Posterior cingulate gyrus (tissue), 11 donors: ENCODE measurements at regions not wholly inside any gene's neighbourhood (a gene's known extent, or its start where the extent isn't known, plus 50 kb on each side); places are given as distances from the start of the nearest gene placed in this dataset.
"Not testable (repeated sequence)": the region's sequence is repeated elsewhere in the genome, so short reads cannot be mapped to it uniquely, and the experiment has no call there.

Source experiments
- DNase-seq, 10 donors: peaks; one replicate each; pipeline versions ENCODE4 v3.0.0 to v3.0.0-alpha.2; 2020 to 2021; ENCODE audit warnings: mixed read lengths in 3 of 10
- intact Hi-C: fragments of 100-400 bp; cut with DNase I; formaldehyde crosslinking; loops from one replicate; pipeline ENCODE4 v1.15.1; 2023

DNA sequence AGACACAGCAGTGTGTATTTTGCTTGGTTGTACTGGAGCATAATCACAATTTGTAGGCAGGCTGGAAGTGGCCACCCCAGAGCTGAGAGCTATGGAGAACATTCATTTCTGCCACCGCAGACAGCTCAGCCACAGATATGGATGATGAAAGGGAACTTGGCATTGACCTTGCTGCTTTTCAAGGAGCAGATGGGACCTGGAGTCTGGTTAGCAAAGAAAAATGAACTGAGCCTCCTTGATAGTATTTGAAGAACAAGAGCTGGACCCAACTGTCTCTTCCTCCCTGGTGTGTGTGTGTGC is 395.2 kb upstream of the ZNF462 start:
- no peak for DNase-seq
- intact Hi-C loops = no loop called here

DNA sequence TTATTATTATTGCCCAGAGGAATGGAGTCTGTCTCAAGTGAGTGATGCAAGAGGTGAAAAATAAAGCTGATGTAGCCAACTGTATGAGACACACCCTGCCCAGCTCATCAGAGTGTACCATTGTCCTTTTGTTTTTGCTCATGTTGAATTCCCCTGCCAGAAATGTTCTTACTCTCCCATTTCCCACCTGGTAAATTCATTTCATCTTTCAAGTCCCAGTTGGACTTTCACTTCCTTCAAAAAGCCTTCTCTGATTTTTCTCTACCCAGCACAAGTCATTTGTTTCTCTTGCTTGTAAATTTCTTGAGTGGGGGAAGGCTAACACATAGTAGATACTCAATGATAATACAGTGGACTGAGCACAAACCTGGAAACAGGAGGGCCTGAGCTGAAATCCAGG is 394.5 kb upstream of the ZNF462 start:
- DNase-seq = no peak
- intact Hi-C loops = no loop called here

GRCh38 chr9:106478312-106478711 is 384.7 kb upstream of the ZNF462 start:
- no peak for DNase-seq
- intact Hi-C loops = no loop called here

DNA sequence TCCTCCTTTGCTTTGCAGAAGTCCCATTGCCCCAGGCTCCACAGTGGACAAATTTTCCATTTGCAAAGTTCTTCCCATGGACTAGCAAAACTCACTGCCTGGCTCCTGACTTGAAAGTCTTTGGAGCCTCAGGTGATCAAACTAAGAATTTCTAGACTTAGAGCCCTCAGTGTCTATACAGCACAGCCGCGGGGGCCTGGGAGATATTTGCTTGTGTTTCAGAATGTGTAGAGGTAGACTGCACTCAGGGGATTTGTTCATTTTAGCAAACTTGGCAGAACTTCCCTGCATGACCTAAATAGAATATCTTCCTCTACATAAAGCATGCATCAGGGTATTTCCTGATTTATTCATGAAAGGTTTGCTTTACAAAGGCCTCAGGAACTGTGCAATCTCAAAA is 384.2 kb upstream of the ZNF462 start:
- DNase-seq = no peak
- intact Hi-C loops = no loop called here

GRCh38 chr9:106479679-106480078 is 383.3 kb upstream of the ZNF462 start:
- no peak for DNase-seq
- intact Hi-C loops = no loop called here

- DNase-seq = no peak
- intact Hi-C loops = no loop called here
Observed at GRCh38 chr9:106481013-106481609, 381.9 kb upstream of the ZNF462 start.

- intact Hi-C loops = no loop called here
Observed at GRCh38 chr9:106482733-106483132, 380.2 kb upstream of the ZNF462 start.

DNA sequence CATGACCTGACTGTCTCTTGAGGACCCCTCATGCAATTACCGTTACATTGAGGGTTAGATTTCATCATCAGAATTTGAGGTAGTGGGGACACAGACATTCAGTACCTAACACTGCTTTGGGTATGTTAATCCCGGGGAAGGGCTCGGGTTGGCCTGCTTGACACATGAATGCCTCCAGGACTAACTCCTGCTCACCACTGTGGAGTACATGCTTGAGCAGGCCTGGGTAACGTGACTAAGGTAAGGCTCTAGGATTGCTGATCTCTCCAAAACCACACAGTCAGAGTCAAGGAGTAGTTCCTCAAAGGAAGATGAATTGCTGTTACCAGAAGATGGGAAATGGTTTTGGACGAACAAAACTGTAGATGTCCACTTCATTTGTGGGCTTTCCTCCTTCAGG is 376.3 kb upstream of the ZNF462 start:
- DNase-seq = no peak
- intact Hi-C loops = no loop called here

More at GRCh38 chr9:106482733-106483132, 380.2 kb upstream of the ZNF462 start:
- DNase-seq = no peak

DNA sequence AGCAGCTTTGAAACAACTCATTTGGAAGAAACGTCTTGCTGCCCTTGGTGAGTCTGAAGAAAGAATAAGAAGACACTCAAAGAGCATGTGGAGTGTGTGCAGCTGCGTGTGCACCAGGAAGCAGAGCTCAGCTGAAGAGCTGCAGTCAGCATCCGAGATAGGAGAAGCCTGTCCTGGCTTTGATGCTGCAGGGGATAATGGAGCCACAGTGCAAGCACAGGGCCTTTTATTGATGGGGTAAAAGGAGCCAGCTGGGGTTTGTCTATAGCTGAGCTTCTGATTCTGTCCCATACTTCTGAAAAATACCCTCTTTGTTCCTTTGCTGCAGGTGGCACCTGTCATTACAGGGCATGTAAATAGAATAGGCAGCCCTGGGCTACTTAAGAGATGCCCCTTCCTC is 375.7 kb upstream of the ZNF462 start:
- intact Hi-C loops = no loop called here
- DNase-seq = peak in 5 of 10 donors; percentile 8 to 88 (median 15)

DNA sequence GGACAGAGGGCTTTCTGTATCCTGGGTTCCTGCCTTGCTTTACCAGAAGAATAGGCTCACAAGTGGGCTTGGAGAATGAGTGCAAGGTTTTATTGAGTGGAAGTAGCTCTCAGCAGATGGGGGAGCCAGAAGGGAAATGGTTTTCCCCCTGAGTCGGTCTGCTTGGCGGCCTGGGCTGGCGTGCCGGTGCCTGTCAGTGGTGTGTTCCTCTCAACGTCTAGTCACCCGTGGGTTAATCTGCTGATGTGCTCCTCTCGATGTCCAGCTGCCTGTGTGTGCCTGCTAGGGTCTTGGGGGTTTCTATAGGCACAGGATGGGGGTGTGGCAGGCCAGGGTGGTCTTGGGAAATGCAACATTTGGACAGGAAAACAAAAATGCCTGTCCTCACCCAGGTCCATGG is 370.8 kb upstream of the ZNF462 start:
- intact Hi-C loops, DNase-seq: not testable (repeated sequence)

- no peak for DNase-seq
- intact Hi-C loops = no loop called here
Observed at GRCh38 chr9:106500171-106500570, 362.8 kb upstream of the ZNF462 start.

- intact Hi-C loops = not testable (repeated sequence)
- DNase-seq = peak in 1 of 10 donors; percentile 54
Observed at GRCh38 chr9:106501210-106501609, 361.8 kb upstream of the ZNF462 start.

GRCh38 chr9:106502930-106503329 is 360.0 kb upstream of the ZNF462 start:
- DNase-seq = no peak
- intact Hi-C loops = no loop called here

GRCh38 chr9:106503759-106504158 is 359.2 kb upstream of the ZNF462 start:
- DNase-seq = no peak
- intact Hi-C loops = no loop called here

- intact Hi-C loops = no loop called here
- DNase-seq = no peak
Observed at GRCh38 chr9:106526716-106527204, 336.2 kb upstream of the ZNF462 start.

DNA sequence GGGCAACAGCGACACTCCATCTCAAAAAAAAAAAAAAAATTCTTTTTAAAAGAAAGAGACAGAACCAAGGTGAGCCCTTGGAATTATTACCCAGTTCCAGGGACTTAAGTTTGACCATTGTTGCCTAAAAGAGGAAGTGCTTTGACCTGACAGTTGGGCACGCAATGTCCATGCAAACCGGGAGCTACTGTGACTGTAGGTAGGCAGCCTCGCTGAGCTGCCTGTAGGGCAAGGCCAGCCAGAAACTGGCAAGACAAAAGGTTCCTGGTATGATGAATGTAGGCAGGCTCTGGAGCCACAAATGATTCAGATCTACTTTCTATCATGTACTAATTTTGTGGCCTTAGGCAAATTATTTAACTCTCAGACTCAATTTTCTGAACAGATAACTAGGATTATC is 334.8 kb upstream of the ZNF462 start:
- intact Hi-C loops = no loop called here
- DNase-seq = no peak

- intact Hi-C loops = no loop called here
- no peak for DNase-seq
Observed at GRCh38 chr9:106529616-106530015, 333.4 kb upstream of the ZNF462 start.

DNA sequence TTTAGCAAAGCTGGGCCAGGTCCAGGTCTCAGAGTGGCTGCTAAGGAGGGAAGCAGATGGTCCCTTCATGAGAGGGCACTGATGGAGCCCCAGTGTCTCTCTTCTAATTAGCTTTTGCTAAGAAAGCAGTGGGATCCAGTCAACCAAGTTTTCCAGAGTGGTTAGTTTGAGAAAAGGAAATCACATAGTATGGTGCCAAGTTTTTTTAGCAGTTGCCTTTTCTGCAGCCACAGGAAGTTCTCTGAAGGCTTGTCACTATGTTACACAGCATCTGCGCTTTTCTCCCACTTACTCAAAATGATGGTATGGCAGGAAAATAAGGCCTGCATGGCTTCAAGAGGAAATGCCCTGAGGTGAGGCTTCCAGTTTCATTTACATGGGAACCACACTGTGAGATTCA is 331.5 kb upstream of the ZNF462 start:
- intact Hi-C loops = no loop called here
- no peak for DNase-seq

GRCh38 chr9:106532306-106533015 is 330.5 kb upstream of the ZNF462 start:
- DNase-seq = peak in 1 of 10 donors; percentile 61
- intact Hi-C loops = no loop called here

- DNase-seq = no peak
- intact Hi-C loops = no loop called here
Observed at GRCh38 chr9:106534800-106535199, 328.2 kb upstream of the ZNF462 start.

DNA sequence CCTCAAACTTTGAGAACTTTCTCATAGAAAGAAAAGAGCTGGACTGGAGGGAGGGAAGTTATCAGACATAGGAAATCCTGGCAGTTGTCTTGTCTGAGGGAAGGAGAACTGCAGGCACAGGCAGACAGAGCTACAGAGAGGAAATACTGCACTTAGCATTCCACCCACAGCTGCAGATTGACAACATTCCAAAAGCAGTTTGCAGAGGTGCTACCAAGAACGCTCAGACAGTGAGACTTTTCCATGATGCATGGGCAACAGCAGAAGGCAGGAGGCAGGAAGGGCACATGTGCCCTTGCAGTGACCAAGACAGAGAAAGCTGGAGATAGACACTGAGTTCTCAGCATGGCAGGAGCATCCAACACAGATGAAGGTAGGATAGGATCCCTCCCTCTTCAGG is 327.5 kb upstream of the ZNF462 start:
- no peak for DNase-seq
- intact Hi-C loops = no loop called here

DNA sequence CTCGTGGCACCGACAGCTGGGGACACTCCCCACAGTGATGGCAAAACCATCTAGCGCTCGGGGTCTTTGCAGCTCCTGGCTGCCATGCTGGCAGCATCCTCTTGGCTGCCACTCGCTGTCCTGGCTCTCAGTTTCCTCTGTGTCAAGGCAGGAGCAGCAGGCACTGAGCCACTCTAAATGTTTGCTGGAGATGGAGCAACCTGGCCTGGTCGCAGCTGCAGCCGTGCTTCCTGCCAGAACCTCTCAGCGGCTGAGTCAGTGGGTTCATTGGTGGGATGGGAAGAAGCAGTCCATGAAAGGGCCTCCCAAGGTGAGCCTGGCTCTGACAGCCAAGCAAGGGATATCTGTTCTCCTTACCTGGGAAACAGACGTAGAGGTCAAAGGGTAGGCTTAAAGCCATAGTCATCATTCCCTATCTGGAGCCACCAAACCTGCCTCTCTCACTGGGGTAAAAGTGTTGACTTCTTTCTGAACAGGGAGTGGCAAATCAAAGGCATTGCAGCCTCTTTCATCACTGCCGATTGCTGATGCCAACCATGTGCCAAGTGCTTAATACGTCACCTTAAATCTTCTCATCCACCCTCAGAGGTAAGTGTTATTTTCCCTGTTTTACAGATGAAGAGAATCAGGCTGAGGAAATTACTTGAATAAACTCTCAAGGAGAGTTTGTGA is 304.8 kb upstream of the ZNF462 start:
- peak in 2 of 10 donors; percentile 68 to 77 for DNase-seq
- intact Hi-C loops = no loop called here
